HG03520 (cell line): ENCODE measurements at regions not wholly inside any gene's neighbourhood (a gene's known extent, or its start where the extent isn't known, plus 50 kb on each side); places are given as distances from the start of the nearest gene placed in this dataset.
"Not testable (repeated sequence)": the region's sequence is repeated elsewhere in the genome, so short reads cannot be mapped to it uniquely, and the experiment has no call there.

Experiments used
- ATAC-seq: cut with Tn5 transposase; IDR thresholded peaks from one replicate; pipeline ENCODE4 v1.9.1; 2021; ENCODE audit warnings: mild to moderate bottlenecking, moderate library complexity; ENCODE audit not compliant: unreplicated experiment

GRCh38 chrX:3881898-3882552 is 168.6 kb upstream of the PRKX start:
- peak; percentile 97 for ATAC-seq

- ATAC-seq, result peak; percentile 29
These were observed 167.9 kb upstream of the PRKX start for GRCh38 chrX:3881255-3881895.

- ATAC-seq, result not testable (repeated sequence)
These were observed 162.9 kb upstream of the PRKX start for GRCh38 chrX:3876393-3876792.

GRCh38 chrX:3875638-3876037 is 162.2 kb upstream of the PRKX start:
- ATAC-seq, result not testable (repeated sequence)

- not testable (repeated sequence) for ATAC-seq
These were observed 158.9 kb upstream of the PRKX start for GRCh38 chrX:3872226-3872879.

GRCh38 chrX:3867067-3867831 is 153.8 kb upstream of the PRKX start:
- ATAC-seq, result not testable (repeated sequence)

GRCh38 chrX:3858332-3858731 is 144.9 kb upstream of the PRKX start:
- not testable (repeated sequence) for ATAC-seq

GRCh38 chrX:3843522-3844145 is 130.2 kb upstream of the PRKX start:
- peak; percentile 94 for ATAC-seq

- ATAC-seq, result peak; percentile 44
These were observed 129.5 kb upstream of the PRKX start for GRCh38 chrX:3842822-3843521.

GRCh38 chrX:3838754-3839153 is 125.3 kb upstream of the PRKX start:
- ATAC-seq, result not testable (repeated sequence)

- not testable (repeated sequence) for ATAC-seq
These were observed 124.7 kb upstream of the PRKX start for GRCh38 chrX:3837958-3838643.

- ATAC-seq, result not testable (repeated sequence)
These were observed 123.8 kb upstream of the PRKX start for GRCh38 chrX:3837211-3837610.

- not testable (repeated sequence) for ATAC-seq
These were observed 120.5 kb upstream of the PRKX start for GRCh38 chrX:3833761-3834542.

GRCh38 chrX:3830020-3830419 is 116.6 kb upstream of the PRKX start:
- not testable (repeated sequence) for ATAC-seq

- not testable (repeated sequence) for ATAC-seq
These were observed 115.6 kb upstream of the PRKX start for GRCh38 chrX:3829041-3829531.

- not testable (repeated sequence) for ATAC-seq
These were observed 115.1 kb upstream of the PRKX start for GRCh38 chrX:3828378-3829040.

- ATAC-seq, result peak; percentile 72
These were observed 110.6 kb upstream of the PRKX start for GRCh38 chrX:3824008-3824407.

GRCh38 chrX:3820167-3820566 is 106.7 kb upstream of the PRKX start:
- ATAC-seq, result no peak
